GM12874 (cell line): ENCODE measurements at regions not wholly inside any gene's neighbourhood (a gene's known extent, or its start where the extent isn't known, plus 50 kb on each side); places are given as distances from the start of the nearest gene placed in this dataset.

Source experiments
- CTCF ChIP-seq: IDR thresholded peaks from 2 replicates; pipeline ENCODE4 v1.5.1; 2011; ENCODE audit warnings: low read depth, mild to moderate bottlenecking, control low read depth, low read length, moderate library complexity; ENCODE audit not compliant: insufficient read depth

- no peak for TF ChIP-seq CTCF
Measured at GRCh38 chr2:13035866-13036265, 319.1 kb downstream of the TRIB2 start.

- TF ChIP-seq CTCF, result no peak
Measured at GRCh38 chr2:13040043-13040442, 323.3 kb downstream of the TRIB2 start.

- TF ChIP-seq CTCF, result no peak
Measured at GRCh38 chr2:13046557-13047165, 329.9 kb downstream of the TRIB2 start.

GRCh38 chr2:13050764-13051163 lies 334.0 kb downstream of the TRIB2 start:
- TF ChIP-seq CTCF, result no peak

- TF ChIP-seq CTCF, result no peak
Measured at GRCh38 chr2:13052547-13052946, 335.8 kb downstream of the TRIB2 start.

GRCh38 chr2:13056259-13056843 lies 339.6 kb downstream of the TRIB2 start:
- TF ChIP-seq CTCF, result 0 out of 2 replicates have a peak, but pooled peaks have one; percentile 14

GRCh38 chr2:13057671-13058070 lies 340.9 kb downstream of the TRIB2 start:
- TF ChIP-seq CTCF, result no peak
